ENCODE measurements at regions not wholly inside any gene's neighbourhood (a gene's known extent, or its start where the extent isn't known, plus 50 kb on each side); places are given as distances from the start of the nearest gene placed in this dataset.

GRCh38 chr5:109937951-109938350, 248.2 kb downstream of the MAN2A1 start:
- H3K9me3 Mint-ChIP-seq = peaks cover 0 to 19% of the 10 kb centered on the region in 2 donors
- no peak for ATAC-seq
- peaks cover 18% of the 10 kb centered on the region for H3K4me1 Mint-ChIP-seq
- no peak overlapping the region for H3K27ac Mint-ChIP-seq
- no peaks in the 10 kb centered on the region for H3K27me3 Mint-ChIP-seq
- no peak overlapping the region for H3K4me3 Mint-ChIP-seq
- no peak for DNase-seq

DNA sequence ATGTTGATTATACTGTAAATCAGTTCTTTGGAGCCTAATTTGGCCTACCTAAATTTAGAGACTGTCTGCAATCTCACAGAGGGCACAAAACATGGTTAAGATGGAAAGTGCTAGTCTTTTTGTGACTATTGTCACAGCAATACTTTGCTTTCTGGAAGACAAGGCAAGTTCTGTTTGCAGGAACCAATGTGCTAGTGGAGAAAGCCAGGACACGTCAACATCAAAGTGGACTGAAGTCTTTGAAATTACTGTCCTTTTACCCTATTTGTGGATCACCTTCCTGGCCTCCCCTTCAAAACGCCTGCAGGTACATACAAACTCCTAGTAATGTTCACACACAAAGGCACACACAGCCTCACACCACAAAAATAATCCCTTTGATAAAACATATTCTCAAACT, 248.7 kb downstream of the MAN2A1 start:
- no peaks in the 10 kb centered on the region for H3K27me3 Mint-ChIP-seq
- peaks cover 18% of the 10 kb centered on the region for H3K4me1 Mint-ChIP-seq
- no peak overlapping the region for H3K4me3 Mint-ChIP-seq
- H3K27ac Mint-ChIP-seq = no peak overlapping the region
- ATAC-seq = no peak
- H3K9me3 Mint-ChIP-seq = peaks cover 0 to 19% of the 10 kb centered on the region in 2 donors
- no peak for DNase-seq

DNA sequence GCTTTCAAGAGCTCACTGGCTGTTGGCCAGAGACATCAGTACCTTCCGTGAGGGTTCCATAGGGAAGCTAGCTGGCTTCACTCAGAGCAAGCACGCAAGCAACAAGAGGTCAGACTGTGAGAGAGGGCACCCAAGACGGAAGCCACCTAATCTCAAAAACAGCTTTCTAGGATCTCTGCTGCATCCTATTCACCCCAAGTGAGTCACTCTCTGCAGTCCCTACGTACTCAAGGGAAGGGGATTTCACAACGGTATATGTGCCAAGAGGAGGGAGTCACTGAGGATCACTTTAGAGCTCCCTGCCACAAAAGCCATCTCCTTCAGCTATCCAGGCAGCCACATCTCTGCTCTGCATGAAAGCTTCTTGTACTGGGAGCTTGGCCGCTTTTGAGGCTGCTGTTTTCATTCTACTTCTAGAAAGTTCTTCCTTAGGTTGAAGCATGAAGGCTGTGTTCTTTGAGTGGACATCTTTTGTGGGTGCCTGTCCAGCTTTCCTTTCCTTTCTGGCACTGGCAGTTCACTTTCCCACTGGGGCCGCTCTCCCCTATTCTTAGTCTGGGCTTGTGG, 249.5 kb downstream of the MAN2A1 start:
- no peak for ATAC-seq
- no peak for DNase-seq
- H3K4me3 Mint-ChIP-seq = no peak overlapping the region
- no peaks in the 10 kb centered on the region for H3K27me3 Mint-ChIP-seq
- peaks cover 0 to 19% of the 10 kb centered on the region in 2 donors for H3K9me3 Mint-ChIP-seq
- H3K27ac Mint-ChIP-seq = no peak overlapping the region
- H3K4me1 Mint-ChIP-seq = peaks cover 19% of the 10 kb centered on the region

GRCh38 chr5:109942646-109943045, 252.9 kb downstream of the MAN2A1 start:
- peaks cover 0 to 19% of the 10 kb centered on the region in 2 donors for H3K9me3 Mint-ChIP-seq
- DNase-seq (no peak), ATAC-seq (no peak)
- peaks cover 20% of the 10 kb centered on the region for H3K4me1 Mint-ChIP-seq
- no peak overlapping the region for H3K27ac Mint-ChIP-seq
- H3K27me3 Mint-ChIP-seq = no peaks in the 10 kb centered on the region
- no peak overlapping the region for H3K4me3 Mint-ChIP-seq

- H3K27ac Mint-ChIP-seq = no peak overlapping the region
- ATAC-seq (no peak), DNase-seq (no peak)
- no peaks in the 10 kb centered on the region for H3K27me3 Mint-ChIP-seq
- H3K9me3 Mint-ChIP-seq = peaks cover 0 to 19% of the 10 kb centered on the region in 2 donors
- peaks cover 20% of the 10 kb centered on the region for H3K4me1 Mint-ChIP-seq
- H3K4me3 Mint-ChIP-seq = no peak overlapping the region
These were observed 254.0 kb downstream of the MAN2A1 start for GRCh38 chr5:109943701-109944235.

DNA sequence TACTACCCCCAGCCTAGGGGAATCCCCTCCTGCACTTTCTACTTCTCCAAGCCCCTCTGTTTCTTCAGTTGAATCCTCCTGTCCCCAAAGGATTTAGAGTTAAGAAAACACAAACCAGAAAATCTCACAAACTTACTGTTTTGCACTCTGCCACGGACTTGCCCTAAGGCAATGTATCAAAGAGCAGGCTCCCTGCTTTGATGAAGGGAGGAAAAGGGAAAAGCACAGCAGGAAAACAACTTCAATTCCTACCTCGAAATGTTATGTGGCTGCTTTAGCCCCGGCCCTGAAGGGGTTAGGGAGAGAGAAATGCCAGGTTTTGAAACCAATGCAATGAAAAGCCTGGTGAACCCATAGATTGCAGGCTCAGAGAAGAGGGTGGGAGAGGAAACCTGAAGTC, 254.7 kb downstream of the MAN2A1 start:
- Mint-ChIP-seq H3K27ac (no peak overlapping the region), H3K4me1 (peaks cover 20% of the 10 kb centered on the region), H3K27me3 (no peaks in the 10 kb centered on the region), H3K9me3 (peaks cover 0 to 15% of the 10 kb centered on the region in 2 donors), H3K4me3 (no peak overlapping the region)
- no peak for ATAC-seq
- DNase-seq = no peak

DNA sequence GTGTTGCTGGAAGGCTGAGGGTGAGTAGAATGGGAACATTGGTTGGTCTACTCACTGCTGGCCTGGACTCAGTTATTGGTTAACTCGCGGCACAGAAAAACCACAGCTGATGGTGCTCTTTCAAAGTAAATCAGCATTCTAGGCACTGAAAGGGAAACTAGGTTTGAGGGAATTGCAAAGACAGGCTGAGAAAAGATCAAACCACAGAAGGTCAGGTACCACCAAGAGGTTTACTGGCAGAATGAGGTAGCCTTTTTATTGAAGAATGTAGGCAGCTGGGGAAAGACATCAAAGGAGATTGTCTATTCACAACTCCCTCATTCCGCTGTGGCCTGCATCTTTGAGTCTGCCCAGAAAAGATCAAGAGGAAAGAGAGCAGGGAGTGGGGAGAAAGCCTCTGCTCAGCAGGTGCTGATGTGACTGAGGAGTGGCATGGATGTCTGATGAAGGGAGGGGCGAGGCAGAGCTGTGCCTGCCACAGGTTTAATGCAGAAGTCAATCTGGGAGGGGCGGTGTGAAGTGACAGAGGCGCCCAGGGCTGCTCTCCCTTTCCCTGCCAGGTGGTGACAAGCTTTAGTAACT, 255.5 kb downstream of the MAN2A1 start:
- DNase-seq (peak in 1 of 2 donors; percentile 20), ATAC-seq (peak; percentile 87)
- Mint-ChIP-seq H3K4me1 (peaks cover 20% of the 10 kb centered on the region), H3K27me3 (no peaks in the 10 kb centered on the region), H3K4me3 (peak overlapping the region; percentile 1 to 42), H3K27ac (peak overlapping the region; percentile 37 to 38), H3K9me3 (peaks cover 0 to 10% of the 10 kb centered on the region in 2 donors)

- Mint-ChIP-seq H3K9me3 (peaks cover 0 to 5% of the 10 kb centered on the region in 2 donors), H3K4me3 (no peak overlapping the region), H3K27ac (no peak overlapping the region), H3K27me3 (no peaks in the 10 kb centered on the region), H3K4me1 (peaks cover 20% of the 10 kb centered on the region)
- DNase-seq (no peak), ATAC-seq (no peak)
These were observed 256.2 kb downstream of the MAN2A1 start for GRCh38 chr5:109945723-109946480.

DNA sequence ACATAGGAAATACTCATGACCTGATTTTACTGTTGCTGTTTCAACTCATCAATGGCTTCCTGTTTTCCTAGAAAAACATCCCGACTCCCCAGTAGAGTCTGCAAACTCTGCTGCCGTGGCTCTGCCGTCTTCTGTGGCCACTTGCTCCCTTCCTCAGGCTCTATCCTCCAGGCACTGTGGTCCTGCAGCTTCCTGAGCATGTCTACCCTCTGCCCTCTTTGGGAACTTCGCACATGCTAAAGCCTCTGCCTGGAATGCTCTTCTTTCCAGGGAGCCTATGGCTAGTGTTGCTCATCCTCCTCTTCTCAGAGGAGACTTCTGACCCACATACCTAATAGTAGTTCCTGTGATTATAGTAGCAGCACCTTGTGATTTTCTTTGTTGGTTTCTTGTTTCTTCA, 256.9 kb downstream of the MAN2A1 start:
- no peaks in the 10 kb centered on the region for H3K9me3 Mint-ChIP-seq
- peak overlapping the region in 1 of 2 donors; percentile 7 for H3K27ac Mint-ChIP-seq
- ATAC-seq = no peak
- no peak for DNase-seq
- peaks cover 20% of the 10 kb centered on the region for H3K4me1 Mint-ChIP-seq
- no peak overlapping the region for H3K4me3 Mint-ChIP-seq
- no peaks in the 10 kb centered on the region for H3K27me3 Mint-ChIP-seq

- no peak overlapping the region for H3K27ac Mint-ChIP-seq
- H3K27me3 Mint-ChIP-seq = no peaks in the 10 kb centered on the region
- no peak for DNase-seq
- peaks cover 20% of the 10 kb centered on the region for H3K4me1 Mint-ChIP-seq
- ATAC-seq = no peak
- H3K9me3 Mint-ChIP-seq = no peaks in the 10 kb centered on the region
- no peak overlapping the region for H3K4me3 Mint-ChIP-seq
These were observed 257.9 kb downstream of the MAN2A1 start for GRCh38 chr5:109947667-109948066.

DNA sequence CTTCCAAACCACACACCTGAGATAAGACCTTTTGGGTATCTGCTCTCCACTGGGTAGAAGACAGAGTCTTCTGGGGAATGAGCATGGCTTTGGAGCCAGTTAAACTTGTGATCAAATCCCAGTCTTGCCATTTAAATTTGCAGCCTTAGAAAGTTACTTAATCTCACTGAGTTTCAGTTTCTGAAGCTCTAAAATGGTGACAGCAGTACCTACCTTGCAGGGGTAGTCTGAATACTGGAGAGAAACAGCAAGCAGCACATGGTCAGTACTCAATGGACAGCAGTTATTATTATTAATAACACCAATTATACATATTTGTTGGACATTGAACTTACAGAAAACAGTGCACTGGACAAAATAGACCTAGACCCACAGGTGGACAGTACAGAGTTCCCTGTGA, 260.9 kb downstream of the MAN2A1 start:
- H3K27ac Mint-ChIP-seq = no peak overlapping the region
- H3K4me3 Mint-ChIP-seq = no peak overlapping the region
- no peak for DNase-seq
- no peak for ATAC-seq
- peaks cover 5% of the 10 kb centered on the region for H3K4me1 Mint-ChIP-seq
- no peaks in the 10 kb centered on the region for H3K27me3 Mint-ChIP-seq
- H3K9me3 Mint-ChIP-seq = no peaks in the 10 kb centered on the region

GRCh38 chr5:109951348-109951747, 261.6 kb downstream of the MAN2A1 start:
- no peaks in the 10 kb centered on the region for H3K27me3 Mint-ChIP-seq
- DNase-seq (no peak), ATAC-seq (no peak)
- H3K4me1 Mint-ChIP-seq = no peaks in the 10 kb centered on the region
- H3K4me3 Mint-ChIP-seq = no peak overlapping the region
- H3K9me3 Mint-ChIP-seq = no peaks in the 10 kb centered on the region
- no peak overlapping the region for H3K27ac Mint-ChIP-seq

- H3K27me3 Mint-ChIP-seq = no peaks in the 10 kb centered on the region
- H3K4me1 Mint-ChIP-seq = no peaks in the 10 kb centered on the region
- no peak overlapping the region for H3K4me3 Mint-ChIP-seq
- no peak for DNase-seq
- H3K9me3 Mint-ChIP-seq = no peaks in the 10 kb centered on the region
- no peak overlapping the region for H3K27ac Mint-ChIP-seq
- ATAC-seq = no peak
These were observed 262.0 kb downstream of the MAN2A1 start for GRCh38 chr5:109951758-109952157.

DNA sequence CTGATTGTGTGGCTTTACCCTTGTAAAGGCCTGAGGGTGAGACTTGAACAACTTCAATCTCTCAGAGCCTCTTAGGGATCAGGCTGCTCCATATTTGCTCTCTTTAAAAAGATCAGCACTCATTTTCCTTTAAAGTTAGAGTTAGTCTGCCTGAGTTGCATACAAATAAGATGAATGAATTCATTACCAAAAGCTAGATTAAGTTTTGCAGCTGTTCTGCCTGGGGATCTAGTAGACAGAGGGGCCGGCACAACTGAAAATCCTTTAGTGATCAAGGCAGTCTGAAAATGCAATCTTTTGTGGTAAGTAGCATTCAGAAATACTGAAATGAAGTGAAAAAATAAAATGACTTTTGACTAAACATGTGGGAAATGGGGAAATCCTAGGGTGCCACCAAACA, 264.0 kb downstream of the MAN2A1 start:
- Mint-ChIP-seq H3K27me3 (no peaks in the 10 kb centered on the region), H3K4me3 (no peak overlapping the region), H3K4me1 (peaks cover 4% of the 10 kb centered on the region), H3K9me3 (no peaks in the 10 kb centered on the region), H3K27ac (no peak overlapping the region)
- no peak for ATAC-seq
- DNase-seq = no peak

GRCh38 chr5:109956884-109957283, 267.2 kb downstream of the MAN2A1 start:
- Mint-ChIP-seq H3K4me1 (peaks cover 6% of the 10 kb centered on the region), H3K4me3 (no peak overlapping the region), H3K27ac (no peak overlapping the region), H3K27me3 (no peaks in the 10 kb centered on the region), H3K9me3 (no peaks in the 10 kb centered on the region)
- DNase-seq = no peak
- no peak for ATAC-seq

- H3K4me1 Mint-ChIP-seq = peaks cover 13% of the 10 kb centered on the region
- ATAC-seq = no peak
- no peak overlapping the region for H3K4me3 Mint-ChIP-seq
- no peaks in the 10 kb centered on the region for H3K27me3 Mint-ChIP-seq
- DNase-seq = no peak
- H3K27ac Mint-ChIP-seq = no peak overlapping the region
- no peaks in the 10 kb centered on the region for H3K9me3 Mint-ChIP-seq
These were observed 268.4 kb downstream of the MAN2A1 start for GRCh38 chr5:109958082-109958481.

Measured in stimulated activated naive CD8-positive, alpha-beta T cell treated with anti-CD3 and anti-CD28 coated beads, Interleukin-15, amount 100 ng/mL, for 72 hours (primary cell).